GM18858 (cell line): ENCODE measurements at regions not wholly inside any gene's neighbourhood (a gene's known extent, or its start where the extent isn't known, plus 50 kb on each side); places are given as distances from the start of the nearest gene placed in this dataset.

Source experiments
- ATAC-seq: cut with Tn5 transposase; IDR thresholded peaks from one replicate; pipeline ENCODE4 v1.9.1; 2021; ENCODE audit not compliant: unreplicated experiment

DNA sequence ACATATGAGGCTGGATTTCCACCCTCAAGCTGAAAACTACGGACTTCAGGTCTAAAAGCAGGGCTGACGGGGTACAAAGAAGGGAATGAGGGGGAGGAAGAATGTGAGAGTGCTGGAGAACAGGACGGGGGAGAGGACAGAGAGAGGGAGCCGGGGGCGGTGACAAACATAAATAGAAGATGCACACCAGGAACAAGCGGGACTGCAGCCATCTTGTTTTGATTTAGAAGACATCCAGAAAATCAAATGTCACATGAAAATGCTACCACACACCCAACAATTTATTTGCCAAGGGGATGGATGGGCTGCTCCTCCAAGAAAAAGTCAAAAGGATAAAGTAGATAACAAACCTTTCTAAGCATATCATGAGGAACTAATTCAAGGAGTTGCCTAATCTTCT lies 59.2 kb upstream of the FHL2 start:
- no peak for ATAC-seq

DNA sequence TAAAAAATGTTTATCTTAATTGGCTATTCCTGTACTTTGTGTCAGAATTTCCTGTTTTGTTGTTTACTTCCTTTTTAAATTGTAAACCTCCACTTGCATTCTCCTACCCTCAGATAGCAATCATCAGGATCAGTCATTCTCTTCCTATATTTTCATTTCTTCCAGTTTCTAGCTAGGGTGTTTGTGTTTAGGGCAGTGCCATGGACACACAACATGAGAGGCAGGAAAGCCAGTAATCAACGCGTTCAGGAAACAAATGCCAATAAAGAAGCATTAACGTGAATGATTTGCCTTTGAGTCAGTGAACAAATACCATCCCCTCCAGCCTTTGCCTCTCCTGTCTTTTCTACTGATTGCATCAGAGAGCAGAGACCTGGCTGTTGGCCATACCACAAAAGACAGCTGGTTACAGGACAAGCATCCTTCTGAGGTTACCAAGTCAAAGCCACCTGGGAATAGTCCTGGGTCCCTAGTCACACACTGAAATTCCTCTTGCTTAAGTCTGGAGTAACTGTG lies 56.7 kb upstream of the FHL2 start:
- no peak for ATAC-seq

DNA sequence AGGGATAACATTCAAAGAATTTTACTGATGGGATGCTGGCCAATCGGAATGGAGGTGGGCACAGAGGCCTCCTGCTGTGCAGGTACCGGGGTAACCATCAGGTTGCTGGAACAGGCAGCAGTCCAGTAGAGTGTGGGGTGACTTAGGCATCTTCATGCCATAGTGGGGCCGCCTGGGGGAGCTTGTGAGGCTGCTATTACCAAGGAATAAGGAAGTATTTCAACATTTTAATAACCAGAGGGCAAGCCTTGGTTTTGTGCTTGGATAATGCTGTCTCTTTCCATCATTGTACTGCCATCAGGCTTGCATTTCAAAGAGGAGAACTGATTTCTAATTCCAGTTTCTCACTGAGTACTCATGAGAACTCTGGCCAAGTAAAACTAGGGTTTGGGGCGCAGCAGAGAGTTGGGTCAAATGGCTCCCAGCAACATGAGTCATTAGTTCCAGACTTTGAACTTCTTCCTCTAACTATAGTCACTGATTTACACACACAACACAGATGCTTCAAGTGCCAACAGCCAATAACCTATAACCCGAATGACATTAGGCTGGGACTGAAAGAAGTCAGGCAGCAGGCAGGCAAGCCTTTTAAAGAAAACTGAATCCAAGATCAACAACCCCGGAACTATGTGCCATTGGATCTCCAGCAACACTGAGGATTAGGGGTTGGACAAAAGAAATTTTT lies 56.1 kb upstream of the FHL2 start:
- ATAC-seq, result no peak

GRCh38 chr2:105451571-105452166 lies 52.8 kb upstream of the FHL2 start:
- ATAC-seq, result no peak

DNA sequence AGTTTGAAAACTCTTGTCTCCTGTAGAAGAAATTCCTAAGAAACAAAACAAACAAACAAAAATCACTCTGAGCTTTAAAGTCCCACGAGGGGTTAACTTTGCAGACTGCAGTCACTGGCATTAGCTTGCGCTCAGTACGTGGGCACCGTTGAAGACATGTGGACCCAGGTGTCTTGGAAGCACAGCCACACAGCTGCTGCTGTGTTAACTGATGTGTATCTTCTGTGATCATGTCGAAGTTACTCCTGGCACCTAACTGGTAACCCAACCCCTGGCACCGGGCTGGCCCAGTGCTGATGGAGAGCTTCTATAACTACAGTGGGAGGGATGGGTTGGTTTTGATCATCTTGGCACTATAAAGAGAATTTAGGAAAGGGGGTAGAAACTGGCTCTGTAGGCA lies 51.6 kb upstream of the FHL2 start:
- no peak for ATAC-seq

DNA sequence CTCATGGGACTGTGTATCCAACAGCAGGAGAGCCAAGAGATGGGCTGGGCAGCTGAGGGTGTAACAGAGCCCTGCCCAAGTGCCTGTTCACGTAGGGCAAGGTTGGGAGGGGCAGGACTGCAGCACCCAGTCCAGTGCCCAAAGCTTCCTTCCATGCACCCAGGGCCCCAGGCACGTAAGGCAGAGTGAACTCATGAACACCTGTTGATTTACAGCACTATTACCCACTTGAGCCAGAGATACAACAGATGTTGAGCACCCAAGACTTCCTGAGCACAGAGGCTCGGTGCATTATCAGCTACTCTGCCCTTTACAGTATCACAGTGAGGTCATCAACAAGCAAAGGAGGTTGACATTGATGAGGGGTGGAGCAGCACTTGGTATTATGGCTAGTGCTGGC lies 50.2 kb upstream of the FHL2 start:
- ATAC-seq, result no peak
